ENCODE measurements at regions not wholly inside any gene's neighbourhood (a gene's known extent, or its start where the extent isn't known, plus 50 kb on each side); places are given as distances from the start of the nearest gene placed in this dataset.
"Not testable (repeated sequence)": the region's sequence is repeated elsewhere in the genome, so short reads cannot be mapped to it uniquely, and the experiment has no call there.

DNA sequence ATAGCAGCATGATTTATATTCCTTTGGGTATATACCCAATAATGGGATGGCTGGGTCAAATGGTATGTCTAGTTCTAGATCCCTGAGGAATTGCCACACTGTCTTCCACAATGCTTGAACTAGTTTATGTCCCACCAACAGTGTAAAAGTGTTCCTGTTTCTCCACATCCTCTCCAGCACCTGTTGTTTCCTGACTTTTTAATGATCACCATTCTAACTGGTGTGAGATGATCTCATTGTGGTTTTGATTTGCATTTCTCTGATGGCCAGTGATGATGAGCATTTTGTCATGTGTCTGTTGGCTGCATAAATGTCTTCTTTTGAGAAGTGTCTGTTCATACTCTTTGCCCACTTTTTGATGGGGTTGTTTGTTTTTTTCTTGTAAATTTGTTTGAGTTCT, 54.0 kb upstream of the GPR89A start:
- peak; percentile 11 for DNase-seq (ENCODE audit: low spot score)

DNA sequence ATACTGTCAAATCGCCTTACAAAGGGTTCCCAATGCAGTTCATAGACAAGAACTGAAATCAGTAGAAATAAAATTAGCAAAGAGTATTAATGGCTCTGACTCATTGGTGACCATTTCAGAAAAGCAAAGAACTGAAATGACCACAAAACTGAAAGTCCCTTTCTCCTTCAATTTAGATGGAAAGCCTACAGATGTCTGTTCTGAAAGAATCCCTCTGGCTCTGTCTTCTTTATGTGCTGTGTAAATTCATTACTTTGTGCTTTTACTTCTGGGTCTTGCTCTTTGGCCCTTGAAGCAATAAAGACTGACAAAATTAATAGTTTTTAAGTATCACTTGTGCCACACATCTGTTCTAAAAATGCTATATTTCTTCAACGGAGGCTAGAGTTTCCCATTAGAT, 62.7 kb upstream of the GPR89A start:
- DNase-seq (ENCODE audit: low spot score), result no peak

DNA sequence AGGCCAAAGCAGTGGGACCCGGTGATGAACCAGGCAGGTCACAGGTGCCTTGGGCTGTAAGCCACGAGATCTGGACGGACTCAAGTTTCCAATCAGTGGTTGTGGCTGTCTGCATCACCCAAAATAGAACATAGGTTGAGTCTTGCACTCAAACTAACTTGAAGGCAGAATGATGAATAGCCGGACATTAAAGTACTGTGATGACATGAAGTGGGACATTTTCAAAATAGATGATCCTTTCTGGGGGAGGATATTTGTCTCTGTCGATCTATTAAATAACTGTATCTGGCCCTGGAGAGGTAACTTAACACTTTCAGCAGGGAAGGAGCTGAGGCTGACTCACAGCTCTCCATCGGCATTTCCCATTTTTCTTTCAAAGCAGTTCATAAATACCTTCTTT, 66.1 kb upstream of the GPR89A start:
- not testable (repeated sequence) for DNase-seq (ENCODE audit: low spot score)

DNA sequence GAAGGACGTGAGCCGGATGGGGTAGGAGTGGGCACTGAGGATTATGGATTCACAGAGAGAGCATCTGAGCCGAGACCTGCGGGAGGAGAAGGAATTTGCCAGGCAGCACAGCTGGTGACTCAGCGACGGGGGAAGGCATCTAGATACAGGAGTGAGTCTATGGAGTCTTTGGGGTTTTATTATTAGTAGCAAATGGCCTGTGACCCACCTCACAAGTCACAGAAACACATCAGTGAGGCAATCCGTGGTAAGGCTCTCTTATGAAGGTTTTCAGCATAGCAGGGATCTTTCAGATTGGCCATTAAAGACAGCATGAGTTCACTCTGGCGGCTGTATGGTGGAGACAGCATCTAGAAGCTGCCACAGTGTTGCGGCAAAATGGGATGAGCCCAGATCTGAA, 66.5 kb upstream of the GPR89A start:
- DNase-seq (ENCODE audit: low spot score), result not testable (repeated sequence)

DNA sequence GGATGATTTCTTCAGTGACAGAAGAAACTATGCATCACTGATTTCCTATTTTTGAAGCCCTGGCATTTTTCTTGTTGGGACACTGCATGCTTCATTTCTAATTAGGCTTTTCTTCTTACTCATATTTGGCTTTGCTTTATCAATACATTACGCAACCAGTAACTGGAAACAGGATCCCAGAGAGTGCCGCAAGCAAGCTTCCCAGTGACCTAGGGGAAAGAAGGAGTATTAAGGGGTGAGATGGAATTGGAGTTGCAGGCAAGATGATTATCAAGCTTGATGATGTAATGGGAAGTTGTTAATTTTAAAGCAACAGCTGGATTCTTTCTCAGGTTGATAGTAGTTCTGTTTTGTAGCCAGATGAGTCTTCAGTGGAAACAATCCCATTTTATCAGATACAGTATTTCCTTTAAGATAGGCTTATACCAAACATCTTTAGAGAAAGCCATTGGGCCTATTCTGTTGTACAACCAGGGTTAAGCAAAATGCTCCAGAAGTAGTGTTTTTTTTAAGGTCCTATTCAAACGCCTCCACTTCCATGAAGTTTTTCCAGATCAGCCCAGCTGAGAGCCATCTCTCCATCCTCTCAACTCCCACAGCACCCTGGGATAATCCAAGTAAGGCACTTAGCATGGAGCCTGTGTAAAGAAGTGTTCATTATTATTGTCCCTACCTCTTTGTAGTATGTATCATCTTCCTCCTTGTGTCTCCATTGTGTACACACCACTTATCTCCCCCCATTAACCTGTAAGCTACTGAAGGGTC, 69.5 kb upstream of the GPR89A start:
- not testable (repeated sequence) for DNase-seq (ENCODE audit: low spot score)

DNA sequence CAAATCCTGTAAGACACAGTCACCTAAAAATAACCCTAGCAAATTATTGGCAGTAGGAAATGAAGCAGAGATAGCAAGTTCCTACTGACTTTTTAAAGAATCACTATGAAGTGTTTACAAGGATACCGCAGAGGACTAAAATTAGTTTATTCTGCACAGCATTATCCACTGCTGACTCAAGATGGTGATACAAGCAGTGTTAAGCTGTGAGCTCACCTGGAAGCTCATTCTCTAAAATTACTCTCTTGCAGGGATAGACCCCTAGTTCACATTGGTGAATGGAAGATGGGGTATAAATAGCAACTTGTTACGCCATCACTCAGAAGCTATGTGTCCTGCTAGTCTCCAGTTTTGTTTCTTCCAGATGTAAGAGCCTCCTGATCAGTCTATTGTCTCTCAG, 70.8 kb upstream of the GPR89A start:
- DNase-seq (ENCODE audit: low spot score), result not testable (repeated sequence)

DNA sequence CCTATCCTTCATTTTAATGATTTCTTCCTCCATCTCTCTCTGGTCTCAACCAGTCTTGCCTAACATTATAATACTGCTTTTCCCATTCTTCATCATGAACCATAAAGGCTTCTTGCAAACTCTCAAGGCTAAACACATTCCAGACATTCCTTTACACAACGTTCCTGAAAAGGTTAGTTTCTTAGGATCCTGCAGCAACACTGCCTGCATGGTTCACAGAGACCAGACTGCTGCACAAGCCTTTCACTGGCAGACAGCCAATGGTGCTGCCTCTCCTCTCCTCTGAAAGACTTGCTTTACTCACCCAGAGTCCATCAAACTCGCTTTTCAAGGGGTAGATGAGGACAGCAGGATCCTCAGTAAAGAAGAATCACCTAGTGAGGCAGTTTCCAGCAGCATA, 72.3 kb upstream of the GPR89A start:
- not testable (repeated sequence) for DNase-seq (ENCODE audit: low spot score)

DNA sequence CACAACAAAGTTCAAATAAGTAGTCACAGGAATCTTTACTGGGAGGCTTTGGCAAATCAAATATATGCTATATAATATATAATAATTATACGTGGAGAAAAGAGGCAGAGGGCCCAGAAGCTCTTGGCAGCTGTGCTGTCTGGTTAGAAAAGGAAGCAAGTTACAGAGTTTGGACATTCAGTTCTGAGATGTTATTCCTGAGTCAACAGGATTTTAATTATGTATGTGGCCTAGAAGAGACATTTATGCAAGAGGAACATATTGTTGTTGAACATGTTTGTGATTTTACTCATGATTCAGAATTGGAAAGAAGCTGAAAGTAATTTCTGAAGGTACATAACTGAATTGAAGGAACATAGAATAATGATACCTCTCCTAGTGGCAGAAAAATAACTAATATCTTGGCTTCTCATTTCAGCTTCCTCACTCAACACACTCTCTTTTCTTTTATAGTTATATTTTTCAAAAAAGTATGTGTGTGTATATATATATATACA, 79.7 kb upstream of the GPR89A start:
- not testable (repeated sequence) for DNase-seq (ENCODE audit: low spot score)

DNA sequence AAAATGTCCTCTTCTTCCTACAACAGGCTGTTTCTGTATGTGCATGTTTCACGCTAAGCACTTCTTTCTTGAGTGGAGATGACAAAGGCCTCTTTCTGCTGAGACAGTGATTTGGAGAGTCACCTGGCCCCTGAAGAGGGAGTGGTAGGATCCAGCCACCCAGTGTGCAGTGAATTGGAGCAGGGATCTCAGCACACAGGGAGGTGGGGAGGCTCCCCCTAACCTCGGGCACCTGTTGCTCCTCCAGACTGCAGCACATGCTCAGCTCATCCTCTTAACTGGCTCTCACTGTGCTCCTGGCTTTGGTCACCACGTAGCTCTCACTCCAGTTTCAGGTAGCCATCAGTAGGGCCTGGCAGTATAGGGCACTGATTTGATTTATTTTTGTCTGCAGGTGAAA, 87.6 kb upstream of the GPR89A start:
- DNase-seq (ENCODE audit: low spot score), result not testable (repeated sequence)

DNA sequence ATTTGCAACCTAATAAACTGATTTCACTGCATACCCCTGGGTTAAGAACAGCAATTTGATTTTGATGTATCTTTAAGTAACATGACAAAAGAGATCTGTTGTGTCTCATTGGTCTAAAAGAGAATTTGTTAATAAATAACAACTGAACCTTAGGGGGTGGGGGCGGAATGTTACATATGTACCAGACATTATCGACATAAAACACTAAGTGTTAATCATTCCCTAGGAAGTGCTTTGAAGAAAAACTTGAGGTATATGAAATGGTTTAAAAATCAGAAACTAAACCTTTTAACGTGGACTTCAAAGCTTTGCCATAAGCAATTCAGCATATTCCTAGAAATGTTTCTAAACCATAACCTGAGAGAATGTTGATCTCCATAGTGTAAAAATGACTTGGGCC, 88.5 kb upstream of the GPR89A start:
- not testable (repeated sequence) for DNase-seq (ENCODE audit: low spot score)

DNA sequence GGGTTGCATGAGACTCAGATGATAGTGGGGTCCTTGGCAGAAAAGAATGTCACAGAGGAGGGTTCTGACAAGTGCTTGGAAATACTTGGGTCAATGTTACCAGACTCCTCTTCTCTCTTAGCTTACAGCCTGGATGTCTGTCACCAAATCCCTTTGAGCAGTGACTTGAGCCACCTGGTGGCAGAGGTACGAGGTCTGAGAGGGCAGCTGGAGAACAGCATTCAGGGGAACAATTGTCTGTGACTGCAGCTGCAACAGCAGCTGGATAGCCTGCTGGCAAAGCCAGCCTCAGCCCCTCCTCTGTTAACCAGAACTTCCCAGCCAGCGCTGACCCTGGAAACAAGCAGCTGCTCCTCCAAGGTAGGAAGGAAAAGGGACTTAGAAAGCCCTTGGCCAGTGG, 87.6 kb upstream of the NBPF20 start:
- DNase-seq (ENCODE audit: low spot score), result not testable (repeated sequence)

DNA sequence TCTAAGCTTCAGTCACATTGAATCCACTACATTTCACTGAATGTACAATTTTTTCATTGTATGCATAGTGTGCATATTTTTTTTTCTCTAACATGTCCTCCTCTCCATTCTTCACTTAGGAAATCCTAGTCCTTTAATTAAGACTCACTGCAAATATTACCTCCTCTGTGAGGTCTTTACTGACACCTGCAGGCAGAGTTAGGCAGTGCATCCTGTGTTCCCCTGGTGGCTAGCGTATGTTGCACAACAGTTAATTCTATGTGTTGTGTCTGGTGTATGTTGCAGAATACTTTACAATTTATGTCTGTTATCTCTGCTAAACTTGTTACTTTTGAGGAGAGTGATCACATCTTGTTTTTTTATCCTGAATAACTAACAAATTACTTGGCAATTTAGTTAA, 82.7 kb upstream of the NBPF20 start:
- DNase-seq (ENCODE audit: low spot score), result not testable (repeated sequence)

DNA sequence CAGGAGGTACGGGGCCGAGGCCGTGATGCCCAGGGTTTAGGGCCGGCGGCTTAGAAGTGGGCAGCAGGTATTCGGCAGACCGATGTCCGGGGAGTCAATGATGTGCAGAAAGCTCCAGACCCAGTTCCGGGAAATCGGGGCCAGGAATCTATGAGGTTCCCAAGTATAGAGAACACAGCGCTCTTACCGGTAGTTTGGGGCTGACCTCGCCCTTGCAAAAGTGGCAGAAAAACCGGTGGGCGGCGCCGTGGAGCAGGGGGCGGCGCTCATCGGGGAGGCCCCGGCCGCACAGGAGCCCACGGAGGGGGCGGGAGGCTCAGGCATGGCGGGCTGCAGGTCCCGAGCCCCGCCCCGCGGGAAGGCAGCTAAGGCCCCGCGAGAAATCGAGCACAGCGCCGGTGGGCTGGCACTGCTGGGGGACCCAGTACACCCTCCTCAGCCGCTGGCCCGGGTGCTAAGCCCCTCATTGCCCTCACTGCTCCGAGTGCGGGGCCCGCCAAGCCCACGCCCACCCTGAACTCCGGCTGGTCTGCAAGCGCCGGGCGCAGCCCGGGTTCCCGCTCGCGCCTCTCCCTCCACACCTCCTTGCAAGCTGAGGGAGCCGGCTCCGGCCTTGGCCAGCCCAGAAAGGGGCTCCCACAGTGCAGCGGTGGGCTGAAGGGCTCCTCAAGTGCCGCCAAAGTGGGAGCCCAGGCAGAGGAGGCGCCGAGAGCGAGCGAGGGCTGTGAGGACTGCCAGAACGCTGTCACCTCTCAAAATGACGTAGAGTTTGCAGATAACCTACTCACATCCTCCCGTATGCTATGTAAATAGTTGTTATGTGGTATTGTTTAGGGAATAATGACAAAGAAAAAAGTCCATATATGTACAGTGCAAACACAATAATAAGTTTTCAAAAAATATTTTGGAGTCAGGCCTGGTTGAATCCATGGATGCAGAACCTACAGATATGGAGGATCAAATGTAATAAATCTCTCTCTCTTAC, 80.6 kb upstream of the NBPF20 start:
- not testable (repeated sequence) for DNase-seq (ENCODE audit: low spot score)

DNA sequence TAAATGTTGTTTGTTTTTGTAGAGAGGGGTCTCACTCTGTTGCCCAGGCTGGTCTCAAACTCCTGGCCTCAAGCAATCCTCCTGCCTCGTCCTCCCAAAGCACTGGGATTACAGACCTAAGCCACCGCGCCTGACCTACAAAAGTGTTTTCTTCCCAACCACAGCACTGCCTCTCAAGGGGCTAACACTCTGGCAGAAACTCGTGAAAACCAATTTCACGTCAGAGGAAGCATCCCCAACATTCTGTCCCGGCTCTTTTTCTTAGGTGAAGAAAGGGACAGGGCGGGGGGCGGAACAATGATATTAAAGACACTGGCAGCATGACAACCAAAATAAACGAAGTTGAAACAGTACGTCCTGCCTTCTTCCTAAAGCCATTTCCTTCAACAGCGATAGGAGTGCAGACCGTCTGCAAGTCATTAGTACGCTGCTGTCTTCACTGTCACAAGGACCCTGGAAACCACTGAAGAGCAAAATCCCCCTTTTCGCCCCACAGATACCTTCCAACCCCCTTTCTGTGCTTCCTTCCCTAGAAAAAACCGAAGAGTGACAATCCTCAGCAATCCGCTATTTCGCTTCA, 79.5 kb upstream of the NBPF20 start:
- DNase-seq (ENCODE audit: low spot score), result not testable (repeated sequence)

DNA sequence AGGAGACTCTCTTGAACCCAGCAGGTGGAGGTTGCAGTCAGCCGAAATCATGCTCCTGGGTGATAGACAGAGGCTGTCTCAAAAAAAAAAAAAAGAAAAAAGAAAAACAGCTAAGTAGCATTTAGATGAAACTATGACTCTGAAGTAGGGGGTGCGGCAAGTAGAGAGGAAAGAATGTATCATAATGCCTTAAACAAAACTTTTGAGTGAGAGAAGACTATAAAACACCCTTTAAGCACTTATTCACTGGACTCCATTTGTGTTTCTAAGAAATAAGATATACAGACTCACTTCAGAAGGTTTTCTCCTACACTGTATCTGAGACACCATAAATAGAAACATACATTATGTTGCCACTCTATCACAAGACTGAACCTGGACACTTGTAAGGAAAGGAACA, 78.9 kb upstream of the NBPF20 start:
- not testable (repeated sequence) for DNase-seq (ENCODE audit: low spot score)

DNA sequence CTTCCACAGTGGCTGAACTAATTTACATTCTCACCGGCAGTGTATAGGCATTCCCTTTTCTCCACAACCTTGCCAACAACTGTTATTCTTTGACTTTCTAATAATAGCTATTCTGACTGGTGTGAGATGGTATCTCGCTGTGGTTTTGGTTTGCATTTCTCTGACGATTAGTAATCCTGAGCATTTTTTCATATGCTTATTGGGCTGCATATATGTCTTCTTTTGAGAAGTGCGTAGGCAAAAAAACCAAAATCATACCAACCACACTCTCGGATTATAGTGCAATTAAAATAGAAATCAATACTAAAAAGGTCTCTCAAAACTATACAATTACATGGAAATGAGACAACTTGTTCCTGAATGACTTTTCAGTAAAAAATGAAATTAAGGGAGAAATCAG, 74.8 kb upstream of the NBPF20 start:
- DNase-seq (ENCODE audit: low spot score), result not testable (repeated sequence)

DNA sequence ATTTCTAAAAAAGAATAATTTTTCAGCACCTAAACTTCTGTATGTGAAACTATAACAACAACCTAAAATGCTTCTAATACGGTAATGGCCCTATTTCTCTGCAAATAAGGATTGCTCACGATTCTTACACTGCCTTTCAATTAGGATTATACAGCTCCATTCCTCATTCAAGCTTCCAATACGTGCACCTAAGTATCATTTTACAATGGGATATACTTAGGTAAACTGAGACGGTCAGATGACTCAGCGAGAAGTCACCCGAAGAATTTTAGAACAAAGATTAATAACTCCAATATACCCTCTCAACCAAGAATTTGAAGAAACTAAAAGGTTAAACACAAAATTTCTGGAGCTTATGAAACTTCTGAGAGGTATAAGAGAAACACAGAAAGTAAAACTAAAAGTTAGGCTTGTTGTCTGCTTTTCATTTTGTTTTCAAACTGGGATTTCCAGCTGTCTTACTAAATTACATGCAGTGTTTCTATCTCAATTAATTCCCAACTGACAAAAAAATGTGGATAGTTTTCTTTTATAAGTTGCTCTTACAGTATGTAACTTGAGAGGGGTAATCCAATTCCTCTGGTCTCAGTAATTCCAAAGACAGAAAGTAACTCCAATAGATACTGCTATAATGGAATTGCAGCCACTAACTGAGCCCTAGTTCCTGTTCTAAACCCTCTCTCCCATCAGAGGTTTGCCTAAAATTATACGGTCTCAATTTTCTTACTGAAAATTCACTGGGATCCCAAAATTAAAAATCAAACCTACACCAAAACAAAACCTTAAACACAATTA, 69.9 kb upstream of the NBPF20 start:
- DNase-seq (ENCODE audit: low spot score), result not testable (repeated sequence)

DNA sequence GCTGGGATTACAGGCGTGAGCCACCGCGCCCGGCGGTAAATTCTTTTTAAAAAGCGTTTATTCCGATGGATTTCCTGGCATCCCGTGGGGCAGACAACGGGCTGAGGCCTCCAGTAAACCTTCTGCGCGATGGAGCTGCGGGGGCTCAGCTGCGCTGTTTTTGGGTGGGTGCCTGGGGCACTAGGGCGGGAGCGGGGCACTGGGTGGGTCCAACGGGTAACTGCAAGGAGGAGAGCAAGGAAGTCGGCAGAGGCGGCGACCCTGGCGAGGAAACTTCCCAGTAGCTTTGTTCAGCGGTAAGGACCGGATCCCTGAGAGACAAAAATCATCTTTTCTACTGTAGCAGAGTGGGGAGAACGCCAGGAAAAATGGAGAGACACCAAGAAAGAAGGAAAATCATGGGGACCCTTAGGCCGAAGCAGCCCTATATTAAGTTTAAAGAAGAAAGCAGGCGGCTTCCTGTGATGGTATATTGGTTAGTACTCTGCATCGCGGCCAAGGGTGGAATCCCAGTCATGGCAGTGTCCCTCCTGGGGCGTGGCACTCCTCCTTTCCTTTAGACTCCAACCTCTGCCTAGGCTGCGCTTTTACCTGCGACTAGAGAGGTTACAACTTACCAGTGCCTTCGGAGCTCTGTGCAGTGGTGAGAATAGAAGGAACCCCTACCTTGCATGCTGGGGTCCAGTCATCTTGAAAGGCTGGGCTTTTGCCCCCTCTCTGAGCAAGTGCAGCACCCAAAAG, 63.0 kb upstream of the NBPF20 start:
- not testable (repeated sequence) for DNase-seq (ENCODE audit: low spot score)

DNA sequence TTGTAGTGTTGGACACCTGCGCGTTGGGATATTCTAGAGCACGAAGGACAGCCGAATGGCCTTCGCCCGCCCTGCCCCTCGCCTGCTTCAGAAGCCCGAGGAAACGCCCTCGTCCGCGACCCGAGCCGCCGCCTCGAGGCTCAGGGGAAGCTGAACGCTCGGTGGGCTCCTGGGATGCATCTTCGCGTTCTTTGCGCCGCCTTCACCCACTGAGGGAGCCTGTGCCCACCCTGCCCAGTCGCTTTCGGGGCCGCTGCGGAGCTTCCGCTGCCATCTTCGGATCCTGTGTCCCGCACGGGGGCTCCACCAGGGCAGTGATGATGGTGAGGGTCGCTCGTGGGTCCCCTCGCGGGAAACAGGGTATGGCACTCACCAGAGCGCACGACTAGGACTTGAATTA, 61.8 kb upstream of the NBPF20 start:
- not testable (repeated sequence) for DNase-seq (ENCODE audit: low spot score)

DNA sequence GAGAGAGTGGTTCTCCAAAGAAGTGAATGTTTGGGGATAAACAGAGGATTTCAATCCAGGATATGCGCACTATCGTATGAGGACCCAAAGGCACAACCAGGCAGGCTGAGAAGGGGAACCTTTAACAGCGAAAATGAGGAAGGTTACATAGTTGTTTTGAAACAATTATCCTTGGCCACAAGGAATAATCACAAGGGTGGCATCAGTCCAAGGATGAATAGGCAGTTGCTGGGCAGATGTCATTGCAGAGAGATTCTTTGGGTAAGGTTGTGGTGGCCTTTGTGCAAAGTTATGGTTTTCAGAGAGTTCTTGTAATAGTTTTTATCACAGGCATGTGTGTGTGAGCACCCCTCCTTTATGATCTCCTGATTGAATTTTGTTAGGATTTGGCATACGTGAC, 58.9 kb upstream of the NBPF20 start:
- not testable (repeated sequence) for DNase-seq (ENCODE audit: low spot score)

All from NAMALWA (cell line).